PC-9 (cell line): ENCODE measurements at regions not wholly inside any gene's neighbourhood (a gene's known extent, or its start where the extent isn't known, plus 50 kb on each side); places are given as distances from the start of the nearest gene placed in this dataset.

Experiments
- BruUV-seq: library from RNA; stranded (reverse); fragments of 400-500 nt; replicated peaks from 2 replicates; lab custom pipeline; 2021; lab: Mats Ljungman, UMichigan
- CTCF ChIA-PET: fragments of 300-600 bp; sonication (Branson Sonifier 250); formaldehyde crosslinking; loops from one replicate; lab custom pipeline; 2022; ENCODE audit warnings: antibody characterized with exemption; lab: Charles Lee
- POLR2A ChIA-PET: fragments of 300-600 bp; sonication (Branson Sonifier 250); formaldehyde crosslinking; loops from one replicate; lab custom pipeline; 2022; ENCODE audit warnings: antibody characterized with exemption; ENCODE audit not compliant: unreplicated experiment; lab: Charles Lee
- DNase-seq, 2 experiments: peaks; one replicate each; pipeline versions ENCODE4 v3.0.0 to v3.0.0-alpha.2; 2015 to 2022; ENCODE audit warnings: mixed read lengths in 1 of 2
- H2AFZ ChIP-seq: fragments of 200-600 bp; sonication (generic); 2 replicates; pipeline ENCODE4 v1.8.1; 2017; ENCODE audit warnings: antibody characterized with exemption
- H3F3A ChIP-seq: fragments of 200-600 bp; sonication (generic); 2 replicates; pipeline ENCODE4 v1.8.1; 2017; ENCODE audit warnings: antibody characterized with exemption, mild to moderate bottlenecking, low read depth; ENCODE audit not compliant: insufficient read depth
- H3K27ac ChIP-seq: fragments of 200-600 bp; sonication (generic); 2 replicates; pipeline ENCODE4 v1.6.1; 2016; ENCODE audit warnings: mixed run types
- H3K27me3 ChIP-seq: fragments of 200-600 bp; sonication (generic); 2 replicates; pipeline ENCODE4 v1.6.1; 2016; ENCODE audit warnings: low read depth, mixed run types; ENCODE audit not compliant: insufficient read depth
- H3K36me3 ChIP-seq: fragments of 200-600 bp; sonication (generic); 2 replicates; pipeline ENCODE4 v1.6.1; 2016; ENCODE audit warnings: low read depth, mixed run types
- H3K4me1 ChIP-seq: fragments of 200-600 bp; sonication (generic); replicated peaks from 2 replicates; pipeline ENCODE4 v1.6.1; 2016; ENCODE audit warnings: mixed run types; ENCODE audit not compliant: insufficient read depth
- H3K4me2 ChIP-seq: fragments of 200-600 bp; sonication (generic); 2 replicates; pipeline ENCODE4 v1.6.1; 2017; ENCODE audit warnings: mixed run types
- H3K4me3 ChIP-seq: fragments of 200-600 bp; sonication (generic); 2 replicates; pipeline ENCODE4 v1.6.1; 2016; ENCODE audit warnings: mixed run types
- H3K79me2 ChIP-seq: fragments of 200-600 bp; sonication (generic); 2 replicates; pipeline ENCODE4 v1.6.1; 2017; ENCODE audit warnings: low read depth, mixed run types
- H3K9me2 ChIP-seq: fragments of 200-600 bp; sonication (generic); 2 replicates; pipeline ENCODE4 v1.8.1; 2017; ENCODE audit warnings: mild to moderate bottlenecking; ENCODE audit not compliant: insufficient read depth
- H3K9me3 ChIP-seq: fragments of 200-600 bp; sonication (generic); 2 replicates; pipeline ENCODE4 v1.8.1; 2016; ENCODE audit warnings: low read depth; ENCODE audit not compliant: insufficient read depth
- H4K20me1 ChIP-seq: fragments of 200-600 bp; sonication (generic); 2 replicates; pipeline ENCODE4 v1.8.1; 2017; ENCODE audit not compliant: insufficient read depth
- CTCF ChIP-seq: fragments of 200-600 bp; sonication (generic); conservative IDR thresholded peaks from 2 replicates; pipeline ENCODE4 v1.6.1; 2017; ENCODE audit warnings: mixed run types, antibody characterized with exemption, mild to moderate bottlenecking, moderate library complexity
- EZH2 ChIP-seq: fragments of 200-600 bp; sonication (generic); IDR thresholded peaks from 2 replicates; pipeline ENCODE4 v1.8.0; 2017; ENCODE audit warnings: antibody characterized with exemption, low read depth
- intact Hi-C: fragments of 100-400 bp; cut with micrococcal nuclease; formaldehyde crosslinking; loops from one replicate; pipeline ENCODE4 v1.10.0; 2022; ENCODE audit not compliant: unreplicated experiment

DNA sequence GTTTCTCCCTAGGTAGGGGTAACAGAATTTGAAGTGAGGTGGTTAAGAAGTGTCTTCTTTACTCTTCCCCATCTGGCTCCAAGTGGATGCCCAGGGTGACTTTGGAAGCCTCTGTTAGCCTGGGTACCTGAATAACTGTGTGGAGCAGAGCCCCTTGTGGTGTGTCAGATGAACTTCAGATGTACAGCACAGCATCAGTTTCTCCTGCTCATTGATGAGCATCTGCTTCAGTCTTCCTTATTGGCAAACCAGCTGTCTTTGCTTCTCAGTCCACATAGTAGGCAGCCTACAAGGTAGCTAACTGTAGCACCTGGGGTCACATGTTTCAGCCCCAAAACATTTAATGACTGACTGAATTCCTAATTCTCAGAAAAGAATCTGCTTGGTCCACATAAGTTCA, 56.2 kb upstream of the ATP8B1 start:
- POLR2A ChIA-PET: no interaction called here
- no peak for DNase-seq
- Histone ChIP-seq H3F3A (no peaks in the 10 kb centered on the region; the same call in 1 of the 2 replicates), H3K4me1 (0 out of 2 replicates have a peak, but pooled peaks cover 5% of the 10 kb centered on the region), H3K4me2 (no peak overlapping the region), H3K79me2 (no peaks in the 10 kb centered on the region), H4K20me1 (no peaks in the 10 kb centered on the region), H3K9me3 (no peaks in the 10 kb centered on the region), H2AFZ (no peak overlapping the region), H3K27ac (no peak overlapping the region), H3K9me2 (no peaks in the 10 kb centered on the region), H3K36me3 (no peaks in the 10 kb centered on the region), H3K4me3 (no peak overlapping the region), H3K27me3 (no peaks in the 10 kb centered on the region)
- no TSS peak for BruUV-seq
- CTCF ChIA-PET: interaction anchor here (0.6 kb wide), 1 partner anchor 185 kb away, joined by 17 read pairs; no protein-coding TSS in a partner anchor
- TF ChIP-seq CTCF: peak; percentile 71
- TF ChIP-seq EZH2: no peak
- intact Hi-C loops: no loop called here

GRCh38 chr18:57856557-57857280, 53.6 kb upstream of the ATP8B1 start:
- BruUV-seq: no TSS peak
- CTCF ChIA-PET: no interaction called here
- no peak for TF ChIP-seq CTCF
- no peak for TF ChIP-seq EZH2

DNA sequence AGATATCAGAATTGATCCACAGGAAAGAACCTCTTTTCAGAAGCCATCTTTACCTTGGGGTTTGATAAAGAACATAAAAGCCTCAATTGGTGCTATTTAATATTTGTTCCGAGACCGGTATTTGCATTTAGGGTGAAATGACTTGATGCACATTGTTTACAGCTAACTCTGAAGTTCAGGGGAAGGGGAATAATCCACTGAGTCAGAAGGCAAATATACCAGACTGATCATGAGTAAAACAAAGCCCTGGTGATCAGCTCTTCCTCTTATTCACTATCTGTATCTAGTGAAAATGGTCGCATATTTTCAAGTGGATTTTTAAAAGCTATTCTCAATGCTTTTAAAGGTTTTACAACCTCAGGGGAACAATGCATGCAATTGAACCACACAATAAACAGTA, 53.0 kb upstream of the ATP8B1 start:
- no peaks in the 10 kb centered on the region for H3K9me2 ChIP-seq
- no peak overlapping the region for H3K27ac ChIP-seq
- no peak for DNase-seq
- no peaks in the 10 kb centered on the region for H3K79me2 ChIP-seq
- H3K27me3 ChIP-seq: no peaks in the 10 kb centered on the region
- H3K4me1 ChIP-seq: 0 out of 2 replicates have a peak, but pooled peaks cover 5% of the 10 kb centered on the region
- ChIA-PET POLR2A (no interaction called here), CTCF (no interaction called here)
- no TSS peak for BruUV-seq
- H3F3A ChIP-seq: no peaks in the 10 kb centered on the region; the same call in 1 of the 2 replicates
- no peak for TF ChIP-seq EZH2
- no peak for TF ChIP-seq CTCF
- no peak overlapping the region for H3K4me2 ChIP-seq
- H4K20me1 ChIP-seq: no peaks in the 10 kb centered on the region
- no peak overlapping the region for H2AFZ ChIP-seq
- intact Hi-C loops: no loop called here
- H3K9me3 ChIP-seq: no peaks in the 10 kb centered on the region
- no peaks in the 10 kb centered on the region for H3K36me3 ChIP-seq
- H3K4me3 ChIP-seq: no peak overlapping the region

More at GRCh38 chr18:57856557-57857280, 53.6 kb upstream of the ATP8B1 start:
- no peaks in the 10 kb centered on the region for H3K79me2 ChIP-seq
- H3K9me3 ChIP-seq: no peaks in the 10 kb centered on the region
- H3K27ac ChIP-seq: no peak overlapping the region
- H3K4me2 ChIP-seq: no peak overlapping the region
- POLR2A ChIA-PET: interaction anchor here (0.7 kb wide), 1 partner anchor 148 kb away, joined by 5 read pairs; no protein-coding TSS in a partner anchor
- no peaks in the 10 kb centered on the region for H4K20me1 ChIP-seq
- no peak overlapping the region for H3K4me3 ChIP-seq
- H3K36me3 ChIP-seq: no peaks in the 10 kb centered on the region
- no peaks in the 10 kb centered on the region for H3K9me2 ChIP-seq
- intact Hi-C loops: no loop called here
- H2AFZ ChIP-seq: no peak overlapping the region
- no peaks in the 10 kb centered on the region for H3K27me3 ChIP-seq
- no peaks in the 10 kb centered on the region; the same call in 1 of the 2 replicates for H3F3A ChIP-seq
- DNase-seq: no peak
- H3K4me1 ChIP-seq: 0 out of 2 replicates have a peak, but pooled peaks cover 5% of the 10 kb centered on the region
